ENCODE measurements at regions not wholly inside any gene's neighbourhood (a gene's known extent, or its start where the extent isn't known, plus 50 kb on each side); places are given as distances from the start of the nearest gene placed in this dataset.
"Not testable (repeated sequence)": the region's sequence is repeated elsewhere in the genome, so short reads cannot be mapped to it uniquely, and the experiment has no call there.

DNA sequence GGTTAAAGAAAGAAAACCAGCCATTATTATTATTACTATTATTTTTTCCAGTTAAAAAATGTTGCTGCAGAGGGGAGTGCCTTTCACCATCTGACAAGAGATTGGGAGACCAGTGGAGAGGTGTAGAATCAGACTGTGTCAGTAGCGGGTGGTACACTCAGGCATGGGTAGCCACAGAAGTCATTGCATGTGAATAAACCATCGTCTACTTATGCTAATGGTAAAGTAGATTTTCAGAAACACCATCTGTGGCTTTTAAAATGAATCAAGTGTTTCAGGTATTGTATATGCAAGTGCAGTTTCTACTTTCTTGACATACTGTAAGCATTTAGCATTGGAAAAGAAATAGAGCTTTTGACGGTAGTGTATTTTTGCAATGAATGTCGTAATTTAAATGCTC, 131.5 kb upstream of the SP8 start:
- intact Hi-C loops (cut with micrococcal nuclease) = no loop called here
- Histone ChIP-seq H3K9me2 (replicated peaks; ENCODE audit: low read length) (no peaks in the 10 kb centered on the region), H3K4me1 (ENCODE audit: insufficient read depth, low read length) (no peaks in the 10 kb centered on the region), H3K36me3 (ENCODE audit: low read depth, low read length) (no peaks in the 10 kb centered on the region), H3K4me2 (ENCODE audit: low read length) (no peak overlapping the region), H3F3A (ENCODE audit: low read length, unreplicated experiment) (no peaks in the 10 kb centered on the region), H3K27me3 (ENCODE audit: low read length) (peaks cover 38% of the 10 kb centered on the region; the same call in 1 of the 2 replicates), H3K79me2 (ENCODE audit: low read length) (no peaks in the 10 kb centered on the region), H3K27ac (ENCODE audit: low read length) (no peak overlapping the region), H3K4me3 (ENCODE audit: low read length) (no peak overlapping the region), H2AFZ (ENCODE audit: low read length) (no peak overlapping the region), H3K9me3 (ENCODE audit: low read length) (no peaks in the 10 kb centered on the region), H3K9ac (ENCODE audit: low read length) (no peak overlapping the region), H4K20me1 (ENCODE audit: low read length) (no peaks in the 10 kb centered on the region)
- POLR2A ChIA-PET (ENCODE audit: unreplicated experiment) = no interaction called here
- DNase-seq = no peak
- no TSS peak for BruUV-seq (replicated peaks)
- TF ChIP-seq EZH2 (IDR thresholded peaks at IDR 0.05; ENCODE audit: low read length, unreplicated experiment) = no peak
- CTCF ChIA-PET = no interaction called here
- no peak for ATAC-seq

DNA sequence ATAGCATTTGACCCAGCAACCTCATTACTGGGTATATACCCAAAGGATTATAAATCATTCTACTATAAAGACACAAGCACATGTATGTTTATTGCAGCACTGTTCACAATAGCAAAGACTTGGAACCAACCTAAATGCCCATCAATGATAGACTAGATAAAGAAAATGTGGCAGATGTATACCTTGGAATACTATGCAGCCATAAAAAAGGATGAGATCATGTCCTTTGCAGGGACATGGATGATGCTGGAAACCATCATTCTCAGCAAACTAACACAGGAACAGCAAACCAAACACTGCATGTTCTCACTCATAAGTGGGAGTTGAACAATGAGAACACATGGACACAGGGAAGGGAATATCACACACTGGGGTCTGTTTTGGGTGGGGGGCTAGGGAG, 140.5 kb upstream of the SP8 start:
- intact Hi-C loops (cut with micrococcal nuclease); H3K4me2 ChIP-seq (ENCODE audit: low read length); H4K20me1 ChIP-seq (ENCODE audit: low read length); H3K79me2 ChIP-seq (ENCODE audit: low read length); DNase-seq; H3F3A ChIP-seq (ENCODE audit: low read length, unreplicated experiment); ATAC-seq; H3K9me3 ChIP-seq (ENCODE audit: low read length); H3K9me2 ChIP-seq (replicated peaks; ENCODE audit: low read length); H3K4me1 ChIP-seq (ENCODE audit: insufficient read depth, low read length); H2AFZ ChIP-seq (ENCODE audit: low read length); POLR2A ChIA-PET (ENCODE audit: unreplicated experiment); H3K27ac ChIP-seq (ENCODE audit: low read length); H3K9ac ChIP-seq (ENCODE audit: low read length); H3K36me3 ChIP-seq (ENCODE audit: low read depth, low read length); H3K4me3 ChIP-seq (ENCODE audit: low read length); BruUV-seq (replicated peaks); CTCF ChIA-PET: not testable (repeated sequence)
- peaks cover 25% of the 10 kb centered on the region; the same call in 1 of the 2 replicates for H3K27me3 ChIP-seq (ENCODE audit: low read length)

DNA sequence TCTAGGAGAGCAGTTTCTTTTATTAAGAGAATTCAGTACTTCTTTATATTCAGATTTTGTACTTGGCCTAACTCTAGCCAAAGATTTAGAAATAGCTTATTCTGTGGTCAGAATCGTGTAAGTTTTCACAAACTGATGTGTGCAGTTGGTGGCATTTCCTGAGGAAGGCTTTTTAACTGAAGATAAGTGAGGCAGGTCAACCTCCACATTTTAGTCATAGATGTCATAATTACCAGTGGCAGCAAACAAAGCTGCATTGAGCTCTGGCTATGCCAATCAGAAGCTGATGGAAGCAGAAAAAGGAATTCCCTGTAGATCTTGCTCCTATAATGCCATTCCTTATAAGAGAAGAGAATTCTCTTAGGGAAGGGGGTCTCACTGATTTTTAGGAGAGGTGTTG, 141.3 kb upstream of the SP8 start:
- POLR2A ChIA-PET (ENCODE audit: unreplicated experiment) = no interaction called here

DNA sequence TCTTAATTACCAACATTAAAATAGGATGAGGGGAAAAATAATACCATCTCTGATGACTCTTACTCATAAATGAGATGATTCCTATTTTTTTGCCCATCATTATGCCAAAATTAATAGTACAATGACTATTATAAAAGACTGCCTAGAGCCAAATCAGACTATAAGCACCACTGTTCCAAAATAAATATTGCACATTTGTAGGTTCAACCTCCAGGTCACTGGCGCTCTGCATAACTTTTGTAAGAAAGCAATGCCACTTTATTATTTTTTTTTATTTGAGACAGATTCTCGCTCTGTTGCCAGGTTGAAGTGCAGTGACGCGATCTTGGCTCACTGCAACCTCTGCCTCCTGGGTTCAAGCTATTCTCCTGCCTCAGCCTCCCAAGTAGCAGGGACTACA, 142.5 kb upstream of the SP8 start:
- Histone ChIP-seq H4K20me1 (ENCODE audit: low read length) (no peaks in the 10 kb centered on the region), H3K36me3 (ENCODE audit: low read depth, low read length) (no peaks in the 10 kb centered on the region), H3K79me2 (ENCODE audit: low read length) (no peaks in the 10 kb centered on the region), H3K4me2 (ENCODE audit: low read length) (no peak overlapping the region), H3K27me3 (ENCODE audit: low read length) (peaks cover 42% of the 10 kb centered on the region), H3K4me1 (ENCODE audit: insufficient read depth, low read length) (no peaks in the 10 kb centered on the region), H3K9ac (ENCODE audit: low read length) (no peak overlapping the region), H3K9me2 (replicated peaks; ENCODE audit: low read length) (no peaks in the 10 kb centered on the region), H2AFZ (ENCODE audit: low read length) (no peak overlapping the region), H3K27ac (ENCODE audit: low read length) (no peak overlapping the region), H3K4me3 (ENCODE audit: low read length) (no peak overlapping the region), H3K9me3 (ENCODE audit: low read length) (no peaks in the 10 kb centered on the region), H3F3A (ENCODE audit: low read length, unreplicated experiment) (no peaks in the 10 kb centered on the region)
- intact Hi-C loops (cut with micrococcal nuclease) = no loop called here
- ATAC-seq = no peak
- POLR2A ChIA-PET (ENCODE audit: unreplicated experiment) = no interaction called here
- no peak for DNase-seq
- TF ChIP-seq EZH2 (IDR thresholded peaks at IDR 0.05; ENCODE audit: low read length, unreplicated experiment) (no peak), EZH2phosphoT487 (IDR thresholded peaks at IDR 0.05; ENCODE audit: borderline replicate concordance, low read length) (no peak)
- TF ChIP-seq, protein P1, sequence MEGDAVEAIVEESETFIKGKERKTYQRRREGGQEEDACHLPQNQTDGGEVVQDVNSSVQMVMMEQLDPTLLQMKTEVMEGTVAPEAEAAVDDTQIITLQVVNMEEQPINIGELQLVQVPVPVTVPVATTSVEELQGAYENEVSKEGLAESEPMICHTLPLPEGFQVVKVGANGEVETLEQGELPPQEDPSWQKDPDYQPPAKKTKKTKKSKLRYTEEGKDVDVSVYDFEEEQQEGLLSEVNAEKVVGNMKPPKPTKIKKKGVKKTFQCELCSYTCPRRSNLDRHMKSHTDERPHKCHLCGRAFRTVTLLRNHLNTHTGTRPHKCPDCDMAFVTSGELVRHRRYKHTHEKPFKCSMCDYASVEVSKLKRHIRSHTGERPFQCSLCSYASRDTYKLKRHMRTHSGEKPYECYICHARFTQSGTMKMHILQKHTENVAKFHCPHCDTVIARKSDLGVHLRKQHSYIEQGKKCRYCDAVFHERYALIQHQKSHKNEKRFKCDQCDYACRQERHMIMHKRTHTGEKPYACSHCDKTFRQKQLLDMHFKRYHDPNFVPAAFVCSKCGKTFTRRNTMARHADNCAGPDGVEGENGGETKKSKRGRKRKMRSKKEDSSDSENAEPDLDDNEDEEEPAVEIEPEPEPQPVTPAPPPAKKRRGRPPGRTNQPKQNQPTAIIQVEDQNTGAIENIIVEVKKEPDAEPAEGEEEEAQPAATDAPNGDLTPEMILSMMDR (conservative IDR thresholded peaks at IDR 0.05; ENCODE audit: low read depth, low read length) = no peak
- BruUV-seq (replicated peaks) = no TSS peak
- CTCF ChIA-PET = no interaction called here

More for the DNA sequence above, 141.3 kb upstream of the SP8 start:
- no TSS peak for BruUV-seq (replicated peaks)
- H3K27ac ChIP-seq (ENCODE audit: low read length) = no peak overlapping the region
- ATAC-seq (no peak), DNase-seq (no peak)
- H3K4me3 ChIP-seq (ENCODE audit: low read length) = no peak overlapping the region
- CTCF ChIA-PET = no interaction called here
- no peak overlapping the region for H2AFZ ChIP-seq (ENCODE audit: low read length)
- H3K27me3 ChIP-seq (ENCODE audit: low read length) = peaks cover 30% of the 10 kb centered on the region
- H3F3A ChIP-seq (ENCODE audit: low read length, unreplicated experiment) = no peaks in the 10 kb centered on the region
- H3K4me2 ChIP-seq (ENCODE audit: low read length) = no peak overlapping the region
- no peaks in the 10 kb centered on the region for H3K36me3 ChIP-seq (ENCODE audit: low read depth, low read length)
- no peaks in the 10 kb centered on the region for H3K79me2 ChIP-seq (ENCODE audit: low read length)
- no peak for TF ChIP-seq EZH2phosphoT487 (IDR thresholded peaks at IDR 0.05; ENCODE audit: borderline replicate concordance, low read length)
- TF ChIP-seq EZH2 (IDR thresholded peaks at IDR 0.05; ENCODE audit: low read length, unreplicated experiment) = no peak
- TF ChIP-seq, protein P1 (conservative IDR thresholded peaks at IDR 0.05; ENCODE audit: low read depth, low read length) = no peak
- H3K9ac ChIP-seq (ENCODE audit: low read length) = no peak overlapping the region
- H3K9me3 ChIP-seq (ENCODE audit: low read length) = no peaks in the 10 kb centered on the region
- intact Hi-C loops (cut with micrococcal nuclease) = no loop called here
- no peaks in the 10 kb centered on the region for H4K20me1 ChIP-seq (ENCODE audit: low read length)
- H3K9me2 ChIP-seq (replicated peaks; ENCODE audit: low read length) = no peaks in the 10 kb centered on the region
- no peaks in the 10 kb centered on the region for H3K4me1 ChIP-seq (ENCODE audit: insufficient read depth, low read length)
